ENCODE measurements at regions not wholly inside any gene's neighbourhood (a gene's known extent, or its start where the extent isn't known, plus 50 kb on each side); places are given as distances from the start of the nearest gene placed in this dataset.

- CTCF ChIA-PET (ENCODE audit: unreplicated experiment) = interaction anchor here (0.5 kb wide), 1 partner anchor 15 kb away, joined by 3 read pairs; no protein-coding TSS in a partner anchor
These were observed 80.7 kb upstream of the LEF1 start for GRCh38 chr4:108249397-108249796.

GRCh38 chr4:108247387-108248049 is 78.8 kb upstream of the LEF1 start:
- Histone ChIP-seq H3K4me2 (ENCODE audit: low read length) (no peak overlapping the region), H3K79me2 (ENCODE audit: insufficient read depth, low read depth, low read length) (no peaks in the 10 kb centered on the region), H4K20me1 (ENCODE audit: insufficient read depth, low read length) (no peaks in the 10 kb centered on the region), H3K9me3 (ENCODE audit: low read length) (no peaks in the 10 kb centered on the region), H2AFZ (ENCODE audit: low read length) (no peak overlapping the region), H3K9me2 (ENCODE audit: insufficient read depth, low read length) (no peaks in the 10 kb centered on the region), H3K4me1 (ENCODE audit: insufficient read depth, low read length, poor library complexity, severe bottlenecking) (no peaks in the 10 kb centered on the region), H3K36me3 (ENCODE audit: insufficient read depth, low read length) (no peaks in the 10 kb centered on the region), H3K27ac (ENCODE audit: low read depth, low read length, poor library complexity, severe bottlenecking) (no peak overlapping the region), H3K4me3 (ENCODE audit: low read depth, low read length, poor library complexity, severe bottlenecking) (no peak overlapping the region)
- ChIA-PET CTCF (ENCODE audit: unreplicated experiment) (no interaction called here), POLR2A (no interaction called here)
- intact Hi-C loops (cut with micrococcal nuclease; ENCODE audit: unreplicated experiment) = no loop called here
- TF ChIP-seq CTCF (conservative IDR thresholded peaks at IDR 0.05; ENCODE audit: low read length) (no peak), EZH2phosphoT487 (IDR thresholded peaks at IDR 0.05; ENCODE audit: borderline replicate concordance, low read depth, low read length) (no peak)
- no TSS peak for BruUV-seq (replicated peaks)
- no peak for DNase-seq (ENCODE audit: low spot score)

More at GRCh38 chr4:108249397-108249796, 80.7 kb upstream of the LEF1 start:
- H4K20me1 ChIP-seq (ENCODE audit: insufficient read depth, low read length) = no peaks in the 10 kb centered on the region
- no peak overlapping the region for H3K27ac ChIP-seq (ENCODE audit: low read depth, low read length, poor library complexity, severe bottlenecking)
- DNase-seq (ENCODE audit: low spot score) = no peak
- H3K79me2 ChIP-seq (ENCODE audit: insufficient read depth, low read depth, low read length) = no peaks in the 10 kb centered on the region
- no peaks in the 10 kb centered on the region for H3K9me2 ChIP-seq (ENCODE audit: insufficient read depth, low read length)
- no peak overlapping the region for H3K4me3 ChIP-seq (ENCODE audit: low read depth, low read length, poor library complexity, severe bottlenecking)
- H3K4me2 ChIP-seq (ENCODE audit: low read length) = no peak overlapping the region
- no TSS peak for BruUV-seq (replicated peaks)
- no peaks in the 10 kb centered on the region for H3K4me1 ChIP-seq (ENCODE audit: insufficient read depth, low read length, poor library complexity, severe bottlenecking)
- POLR2A ChIA-PET = interaction anchor here (0.6 to 1.5 kb wide), 4 partner anchors 13 to 600 kb away, joined by 3 to 4 read pairs (median 3); no protein-coding TSS in a partner anchor
- H2AFZ ChIP-seq (ENCODE audit: low read length) = no peak overlapping the region
- no peaks in the 10 kb centered on the region for H3K9me3 ChIP-seq (ENCODE audit: low read length)
- TF ChIP-seq CTCF (conservative IDR thresholded peaks at IDR 0.05; ENCODE audit: low read length) = no peak
- no peak for TF ChIP-seq EZH2phosphoT487 (IDR thresholded peaks at IDR 0.05; ENCODE audit: borderline replicate concordance, low read depth, low read length)
- intact Hi-C loops (cut with micrococcal nuclease; ENCODE audit: unreplicated experiment) = no loop called here
- H3K36me3 ChIP-seq (ENCODE audit: insufficient read depth, low read length) = no peaks in the 10 kb centered on the region

- Histone ChIP-seq H3K4me1 (ENCODE audit: insufficient read depth, low read length, poor library complexity, severe bottlenecking) (no peaks in the 10 kb centered on the region), H3K79me2 (ENCODE audit: insufficient read depth, low read depth, low read length) (no peaks in the 10 kb centered on the region), H3K4me2 (ENCODE audit: low read length) (no peak overlapping the region), H3K36me3 (ENCODE audit: insufficient read depth, low read length) (no peaks in the 10 kb centered on the region), H3K4me3 (ENCODE audit: low read depth, low read length, poor library complexity, severe bottlenecking) (no peak overlapping the region), H3K9me2 (ENCODE audit: insufficient read depth, low read length) (no peaks in the 10 kb centered on the region), H4K20me1 (ENCODE audit: insufficient read depth, low read length) (no peaks in the 10 kb centered on the region), H3K27ac (ENCODE audit: low read depth, low read length, poor library complexity, severe bottlenecking) (no peak overlapping the region), H2AFZ (ENCODE audit: low read length) (no peak overlapping the region), H3K9me3 (ENCODE audit: low read length) (no peaks in the 10 kb centered on the region)
- ChIA-PET POLR2A (no interaction called here), CTCF (ENCODE audit: unreplicated experiment) (interaction anchor here (0.8 kb wide), 1 partner anchor 215 kb away, joined by 3 read pairs; no protein-coding TSS in a partner anchor)
- DNase-seq (ENCODE audit: low spot score) = no peak
- TF ChIP-seq CTCF (conservative IDR thresholded peaks at IDR 0.05; ENCODE audit: low read length) (no peak), EZH2phosphoT487 (IDR thresholded peaks at IDR 0.05; ENCODE audit: borderline replicate concordance, low read depth, low read length) (no peak)
- intact Hi-C loops (cut with micrococcal nuclease; ENCODE audit: unreplicated experiment) = no loop called here
- no TSS peak for BruUV-seq (replicated peaks)
These were observed 75.9 kb upstream of the LEF1 start for GRCh38 chr4:108244606-108245005.

Data from OCI-LY7 (cell line).